GM10266 (cell line): ENCODE measurements at regions not wholly inside any gene's neighbourhood (a gene's known extent, or its start where the extent isn't known, plus 50 kb on each side); places are given as distances from the start of the nearest gene placed in this dataset.

Experiments
- DNase-seq: peaks from one replicate; pipeline ENCODE4 v3.0.0; 2012; ENCODE audit errors: extremely low spot score
- CTCF ChIP-seq: IDR thresholded peaks from 2 replicates; pipeline ENCODE4 v1.5.1; 2012; ENCODE audit warnings: mild to moderate bottlenecking, low read depth; ENCODE audit not compliant: control insufficient read depth, insufficient read depth; ENCODE audit errors: missing control alignments

GRCh38 chr2:71781695-71782228 lies 328.4 kb downstream of the DYSF start:
- TF ChIP-seq CTCF = no peak
- DNase-seq = no peak

GRCh38 chr2:71780162-71780561 lies 326.8 kb downstream of the DYSF start:
- no peak for TF ChIP-seq CTCF
- no peak for DNase-seq

- DNase-seq = no peak
- no peak for TF ChIP-seq CTCF
Measured at GRCh38 chr2:71779774-71780105, 326.4 kb downstream of the DYSF start.

GRCh38 chr2:71778936-71779773 lies 325.8 kb downstream of the DYSF start:
- TF ChIP-seq CTCF = no peak
- peak; percentile 2 for DNase-seq

GRCh38 chr2:71778514-71778913 lies 325.2 kb downstream of the DYSF start:
- no peak for TF ChIP-seq CTCF
- DNase-seq = no peak

- DNase-seq = no peak
Measured at GRCh38 chr2:71777946-71778345, 324.6 kb downstream of the DYSF start.

GRCh38 chr2:71776227-71776626 lies 322.9 kb downstream of the DYSF start:
- no peak for DNase-seq
- no peak for TF ChIP-seq CTCF

More at GRCh38 chr2:71777946-71778345, 324.6 kb downstream of the DYSF start:
- no peak for TF ChIP-seq CTCF
